ENCODE measurements at regions not wholly inside any gene's neighbourhood (a gene's known extent, or its start where the extent isn't known, plus 50 kb on each side); places are given as distances from the start of the nearest gene placed in this dataset.

GRCh38 chr6:47376930-47377329 lies 67.2 kb upstream of the TNFRSF21 start:
- TF ChIP-seq FOXP2 (optimal IDR thresholded peaks at IDR 0.05; ENCODE audit: control extremely low read depth, extremely low read length, insufficient read depth) (no peak), EZH2 (IDR thresholded peaks at IDR 0.05) (no peak), POLR2AphosphoS5 (IDR thresholded peaks at IDR 0.05; ENCODE audit: borderline replicate concordance, low read depth, low read length) (no peak)
- H3K27ac ChIP-seq: no peak overlapping the region
- H3K9me3 ChIP-seq (ENCODE audit: low read depth, low read length): no peaks in the 10 kb centered on the region
- H3K4me3 ChIP-seq: no peak overlapping the region
- no peak overlapping the region for H3K9ac ChIP-seq (ENCODE audit: insufficient read length)
- no peak for DNase-seq (ENCODE audit: low read depth, low spot score)
- H3K36me3 ChIP-seq (ENCODE audit: insufficient read depth, low read length): no peaks in the 10 kb centered on the region

GRCh38 chr6:47377971-47378370 lies 68.3 kb upstream of the TNFRSF21 start:
- TF ChIP-seq POLR2AphosphoS5 (IDR thresholded peaks at IDR 0.05; ENCODE audit: borderline replicate concordance, low read depth, low read length) (no peak), EZH2 (IDR thresholded peaks at IDR 0.05) (no peak), FOXP2 (optimal IDR thresholded peaks at IDR 0.05; ENCODE audit: control extremely low read depth, extremely low read length, insufficient read depth) (no peak)
- H3K9me3 ChIP-seq (ENCODE audit: low read depth, low read length): no peaks in the 10 kb centered on the region

GRCh38 chr6:47379328-47379727 lies 69.6 kb upstream of the TNFRSF21 start:
- Histone ChIP-seq H3K9ac (ENCODE audit: insufficient read length) (no peak overlapping the region), H3K27ac (no peak overlapping the region), H3K36me3 (ENCODE audit: insufficient read depth, low read length) (no peaks in the 10 kb centered on the region), H3K4me3 (no peak overlapping the region), H3K9me3 (ENCODE audit: low read depth, low read length) (no peaks in the 10 kb centered on the region)
- no peak for TF ChIP-seq POLR2AphosphoS5 (IDR thresholded peaks at IDR 0.05; ENCODE audit: borderline replicate concordance, low read depth, low read length)
- no peak for TF ChIP-seq EZH2 (IDR thresholded peaks at IDR 0.05)
- TF ChIP-seq FOXP2 (optimal IDR thresholded peaks at IDR 0.05; ENCODE audit: control extremely low read depth, extremely low read length, insufficient read depth): no peak
- DNase-seq (ENCODE audit: low read depth, low spot score): no peak

More at GRCh38 chr6:47377971-47378370, 68.3 kb upstream of the TNFRSF21 start:
- H3K4me3 ChIP-seq: no peak overlapping the region
- H3K9ac ChIP-seq (ENCODE audit: insufficient read length): no peak overlapping the region
- no peak for DNase-seq (ENCODE audit: low read depth, low spot score)
- H3K36me3 ChIP-seq (ENCODE audit: insufficient read depth, low read length): no peaks in the 10 kb centered on the region
- H3K27ac ChIP-seq: no peak overlapping the region

DNA sequence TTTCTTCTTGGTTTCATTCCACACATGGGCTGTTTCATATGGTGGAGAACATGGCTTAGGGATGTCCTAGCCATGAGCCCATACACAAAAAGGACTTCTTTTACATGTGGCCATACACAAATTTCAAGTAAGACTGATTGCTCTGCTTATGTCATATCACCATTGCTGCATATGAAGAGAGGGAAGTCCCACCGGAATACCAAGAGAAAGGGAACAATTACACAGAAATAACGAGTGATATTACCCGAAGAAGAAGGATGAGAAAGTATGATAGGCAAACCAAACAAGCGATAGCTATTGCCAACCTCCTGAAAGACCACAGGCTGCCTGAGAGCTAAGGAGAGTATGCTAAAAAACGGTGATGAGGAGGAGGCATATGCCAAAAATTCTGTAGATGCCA lies 70.5 kb upstream of the TNFRSF21 start:
- TF ChIP-seq POLR2AphosphoS5 (IDR thresholded peaks at IDR 0.05; ENCODE audit: borderline replicate concordance, low read depth, low read length) (no peak), EZH2 (IDR thresholded peaks at IDR 0.05) (no peak), FOXP2 (optimal IDR thresholded peaks at IDR 0.05; ENCODE audit: control extremely low read depth, extremely low read length, insufficient read depth) (no peak)
- H3K9me3 ChIP-seq (ENCODE audit: low read depth, low read length): no peaks in the 10 kb centered on the region
- H3K27ac ChIP-seq: no peak overlapping the region
- no peak for DNase-seq (ENCODE audit: low read depth, low spot score)
- H3K36me3 ChIP-seq (ENCODE audit: insufficient read depth, low read length): no peaks in the 10 kb centered on the region
- H3K9ac ChIP-seq (ENCODE audit: insufficient read length): no peak overlapping the region
- no peak overlapping the region for H3K4me3 ChIP-seq

GRCh38 chr6:47381036-47381435 lies 71.3 kb upstream of the TNFRSF21 start:
- TF ChIP-seq EZH2 (IDR thresholded peaks at IDR 0.05) (no peak), POLR2AphosphoS5 (IDR thresholded peaks at IDR 0.05; ENCODE audit: borderline replicate concordance, low read depth, low read length) (no peak), FOXP2 (optimal IDR thresholded peaks at IDR 0.05; ENCODE audit: control extremely low read depth, extremely low read length, insufficient read depth) (no peak)
- no peak overlapping the region for H3K27ac ChIP-seq
- DNase-seq (ENCODE audit: low read depth, low spot score): no peak
- no peaks in the 10 kb centered on the region for H3K9me3 ChIP-seq (ENCODE audit: low read depth, low read length)
- no peak overlapping the region for H3K4me3 ChIP-seq
- H3K9ac ChIP-seq (ENCODE audit: insufficient read length): no peak overlapping the region
- no peaks in the 10 kb centered on the region for H3K36me3 ChIP-seq (ENCODE audit: insufficient read depth, low read length)

DNA sequence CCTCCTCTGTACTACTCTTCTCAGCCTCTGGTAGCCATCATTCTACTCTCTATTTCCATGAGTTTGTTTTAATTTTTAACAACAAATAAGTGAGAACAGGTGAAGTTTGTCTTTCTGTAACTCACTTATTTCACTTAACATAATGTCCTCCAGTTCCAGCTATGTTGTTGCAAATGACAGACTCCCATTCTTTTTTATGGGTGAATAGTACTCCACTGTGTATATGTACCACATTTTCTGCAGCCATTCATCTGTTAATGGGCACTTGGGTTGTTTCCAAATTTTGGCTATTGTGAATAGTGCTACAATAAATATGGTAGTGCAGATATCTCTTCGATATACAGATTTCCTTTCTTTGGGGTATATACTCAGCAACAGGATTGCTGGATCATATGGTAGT lies 73.7 kb upstream of the TNFRSF21 start:
- Histone ChIP-seq H3K9me3 (ENCODE audit: low read depth, low read length) (no peaks in the 10 kb centered on the region), H3K36me3 (ENCODE audit: insufficient read depth, low read length) (no peaks in the 10 kb centered on the region), H3K9ac (ENCODE audit: insufficient read length) (no peak overlapping the region), H3K27ac (no peak overlapping the region), H3K4me3 (no peak overlapping the region)
- DNase-seq (ENCODE audit: low read depth, low spot score): no peak
- TF ChIP-seq FOXP2 (optimal IDR thresholded peaks at IDR 0.05; ENCODE audit: control extremely low read depth, extremely low read length, insufficient read depth) (no peak), POLR2AphosphoS5 (IDR thresholded peaks at IDR 0.05; ENCODE audit: borderline replicate concordance, low read depth, low read length) (no peak), EZH2 (IDR thresholded peaks at IDR 0.05) (no peak)

DNA sequence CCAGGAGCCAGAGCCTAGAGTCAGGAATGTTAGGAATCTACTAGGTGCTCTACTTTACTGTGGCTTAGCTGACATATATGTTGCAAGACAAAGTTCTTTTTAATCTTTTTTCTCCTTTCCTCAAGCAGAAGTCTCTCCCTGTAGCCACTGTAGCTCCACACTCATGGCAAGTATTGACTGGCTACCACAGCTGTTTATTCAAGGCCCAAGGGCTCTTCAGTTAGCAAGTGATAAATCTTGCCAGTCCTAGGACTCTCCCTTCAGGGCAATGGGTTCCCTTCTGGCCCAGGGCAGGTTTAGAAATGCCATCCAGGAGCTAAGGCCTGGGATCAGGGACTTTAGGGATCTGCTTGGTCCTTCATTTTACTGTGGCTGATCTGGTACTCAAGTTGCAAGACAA lies 82.0 kb upstream of the TNFRSF21 start:
- Histone ChIP-seq H3K4me3 (no peak overlapping the region), H3K27ac (no peak overlapping the region), H3K9me3 (ENCODE audit: low read depth, low read length) (no peaks in the 10 kb centered on the region), H3K9ac (ENCODE audit: insufficient read length) (no peak overlapping the region), H3K36me3 (ENCODE audit: insufficient read depth, low read length) (no peaks in the 10 kb centered on the region)
- DNase-seq (ENCODE audit: low read depth, low spot score): no peak
- TF ChIP-seq POLR2AphosphoS5 (IDR thresholded peaks at IDR 0.05; ENCODE audit: borderline replicate concordance, low read depth, low read length) (no peak), FOXP2 (optimal IDR thresholded peaks at IDR 0.05; ENCODE audit: control extremely low read depth, extremely low read length, insufficient read depth) (no peak), EZH2 (IDR thresholded peaks at IDR 0.05) (no peak)

GRCh38 chr6:47392251-47392650 lies 82.5 kb upstream of the TNFRSF21 start:
- H3K4me3 ChIP-seq: no peak overlapping the region
- DNase-seq (ENCODE audit: low read depth, low spot score): no peak
- H3K27ac ChIP-seq: no peak overlapping the region
- TF ChIP-seq EZH2 (IDR thresholded peaks at IDR 0.05) (no peak), FOXP2 (optimal IDR thresholded peaks at IDR 0.05; ENCODE audit: control extremely low read depth, extremely low read length, insufficient read depth) (no peak), POLR2AphosphoS5 (IDR thresholded peaks at IDR 0.05; ENCODE audit: borderline replicate concordance, low read depth, low read length) (no peak)
- H3K9me3 ChIP-seq (ENCODE audit: low read depth, low read length): no peaks in the 10 kb centered on the region
- no peaks in the 10 kb centered on the region for H3K36me3 ChIP-seq (ENCODE audit: insufficient read depth, low read length)
- H3K9ac ChIP-seq (ENCODE audit: insufficient read length): no peak overlapping the region

GRCh38 chr6:47396401-47397069 lies 81.1 kb upstream of the CD2AP start:
- no peak overlapping the region for H3K9ac ChIP-seq (ENCODE audit: insufficient read length)
- H3K36me3 ChIP-seq (ENCODE audit: insufficient read depth, low read length): no peaks in the 10 kb centered on the region
- H3K4me3 ChIP-seq: no peak overlapping the region
- DNase-seq (ENCODE audit: low read depth, low spot score): no peak
- TF ChIP-seq FOXP2 (optimal IDR thresholded peaks at IDR 0.05; ENCODE audit: control extremely low read depth, extremely low read length, insufficient read depth) (no peak), POLR2AphosphoS5 (IDR thresholded peaks at IDR 0.05; ENCODE audit: borderline replicate concordance, low read depth, low read length) (no peak)
- no peak overlapping the region for H3K27ac ChIP-seq
- H3K9me3 ChIP-seq (ENCODE audit: low read depth, low read length): no peaks in the 10 kb centered on the region
